HEK293 (cell line): ENCODE measurements at regions not wholly inside any gene's neighbourhood (a gene's known extent, or its start where the extent isn't known, plus 50 kb on each side); places are given as distances from the start of the nearest gene placed in this dataset.

Experiments
- CTCF ChIA-PET: fragments of 350-600 bp; formaldehyde crosslinking; extraction: SDS; loops from one replicate; lab custom pipeline; 2021; ENCODE audit warnings: antibody characterized with exemption; lab: Yijun Ruan, JAX
- POLR2A ChIA-PET: fragments of 300-600 bp; formaldehyde crosslinking; extraction: SDS; loops from one replicate; lab custom pipeline; 2020; ENCODE audit warnings: antibody characterized with exemption, inconsistent platforms; lab: Yijun Ruan, JAX
- H3K27ac ChIP-seq: fragments of 200-500 bp; sonication (Bioruptor generic); 2 replicates; pipeline ENCODE4 v1.5.1; 2014; ENCODE audit warnings: low read depth, low read length, control low read depth, inconsistent platforms; ENCODE audit errors: extremely low read depth
- H3K36me3 ChIP-seq, 2 experiments: fragments of 200-500 bp in 1 of 2; sonication (Bioruptor generic) in 1 of 2; 1 replicate in 1 of 2; 2 replicates in 1 of 2; pipeline ENCODE4 v1.5.1; 2014 to 2017; ENCODE audit warnings: inconsistent platforms in 2 of 2, low read length in 2 of 2; ENCODE audit not compliant: control insufficient read depth in 2 of 2, insufficient read depth in 1 of 2
- H3K4me1 ChIP-seq: fragments of 200-500 bp; sonication (Bioruptor generic); 2 replicates; pipeline ENCODE4 v1.5.1; 2014; ENCODE audit warnings: mild to moderate bottlenecking, low read length, inconsistent platforms; ENCODE audit not compliant: control insufficient read depth, insufficient read depth
- H3K4me3 ChIP-seq: 2 replicates; pipeline ENCODE4 v1.5.1; 2011; ENCODE audit warnings: low read depth, mild to moderate bottlenecking, control low read depth, low read length, moderate library complexity
- H3K9me3 ChIP-seq: fragments of 200-500 bp; sonication (Bioruptor generic); 2 replicates; pipeline ENCODE4 v1.5.1; 2014; ENCODE audit warnings: low read depth, low read length, inconsistent platforms; ENCODE audit not compliant: control insufficient read depth, insufficient read depth
- BCL11B ChIP-seq: fragments of 450-650 bp; formaldehyde crosslinking; IDR thresholded peaks from 2 replicates; pipeline ENCODE4 v1.5.1; 2016; ENCODE audit warnings: low read depth, missing biosample characterization, missing genetic modification characterization
- INSM2 ChIP-seq: fragments of 450-650 bp; formaldehyde crosslinking; IDR thresholded peaks from 2 replicates; pipeline ENCODE4 v1.5.1; 2016; ENCODE audit warnings: missing biosample characterization, missing genetic modification characterization
- KLF9 ChIP-seq: fragments of 450-650 bp; formaldehyde crosslinking; IDR thresholded peaks from 2 replicates; pipeline ENCODE4 v1.5.1; 2016; ENCODE audit warnings: missing biosample characterization, missing genetic modification characterization, low read depth
- PBX3 ChIP-seq: sonication (generic); formaldehyde crosslinking; IDR thresholded peaks from 2 replicates; pipeline ENCODE4 v1.8.1; 2022; ENCODE audit warnings: mild to moderate bottlenecking, moderate library complexity, missing genetic modification reagents
- PRDM1 ChIP-seq: fragments of 450-650 bp; formaldehyde crosslinking; IDR thresholded peaks from 2 replicates; pipeline ENCODE4; 2016; ENCODE audit warnings: missing biosample characterization, missing genetic modification characterization
- TSHZ1 ChIP-seq: fragments of 450-650 bp; formaldehyde crosslinking; IDR thresholded peaks from 2 replicates; pipeline ENCODE4 v1.5.1; 2016; ENCODE audit warnings: missing biosample characterization, missing genetic modification characterization, borderline replicate concordance
- YY2 ChIP-seq: fragments of 450-650 bp; formaldehyde crosslinking; IDR thresholded peaks from 2 replicates; pipeline ENCODE4 v1.5.1; 2016; ENCODE audit warnings: missing biosample characterization, missing genetic modification characterization
- ZNF132 ChIP-seq: fragments of 450-650 bp; formaldehyde crosslinking; IDR thresholded peaks from 2 replicates; pipeline ENCODE4 v1.5.1; 2017; ENCODE audit warnings: missing biosample characterization, missing genetic modification characterization, borderline replicate concordance
- ZNF155 ChIP-seq: fragments of 450-650 bp; formaldehyde crosslinking; IDR thresholded peaks from 2 replicates; pipeline ENCODE4 v1.5.1; 2016; ENCODE audit warnings: missing biosample characterization, missing genetic modification characterization
- ZNF214 ChIP-seq: fragments of 450-650 bp; formaldehyde crosslinking; IDR thresholded peaks from 2 replicates; pipeline ENCODE4 v1.5.1; 2017; ENCODE audit warnings: missing biosample characterization, mild to moderate bottlenecking, missing genetic modification characterization, borderline replicate concordance
- ZNF266 ChIP-seq: fragments of 450-650 bp; formaldehyde crosslinking; IDR thresholded peaks from 2 replicates; pipeline ENCODE4 v1.5.1; 2016; ENCODE audit warnings: missing biosample characterization, missing genetic modification characterization, low read depth
- ZNF292 ChIP-seq: fragments of 450-650 bp; formaldehyde crosslinking; IDR thresholded peaks from 2 replicates; pipeline ENCODE4 v1.5.1; 2016; ENCODE audit warnings: low read depth, missing biosample characterization, missing genetic modification characterization, borderline replicate concordance
- ZNF311 ChIP-seq: fragments of 450-650 bp; formaldehyde crosslinking; IDR thresholded peaks from 2 replicates; pipeline ENCODE4 v1.5.1; 2017; ENCODE audit warnings: missing biosample characterization, missing genetic modification characterization, borderline replicate concordance
- ZNF335 ChIP-seq: fragments of 450-650 bp; formaldehyde crosslinking; conservative IDR thresholded peaks from 2 replicates; pipeline ENCODE4 v1.5.1; 2016; ENCODE audit warnings: missing biosample characterization, missing genetic modification characterization
- ZNF518A ChIP-seq: fragments of 450-650 bp; formaldehyde crosslinking; conservative IDR thresholded peaks from 2 replicates; pipeline ENCODE4 v1.5.1; 2016; ENCODE audit warnings: low read depth, missing biosample characterization, missing genetic modification characterization
- ZNF596 ChIP-seq: fragments of 450-650 bp; IDR thresholded peaks from 2 replicates; pipeline ENCODE4 v1.5.0; 2018; ENCODE audit warnings: missing biosample characterization, mild to moderate bottlenecking, missing genetic modification characterization, moderate library complexity
- ZNF664 ChIP-seq: fragments of 450-650 bp; formaldehyde crosslinking; IDR thresholded peaks from 2 replicates; pipeline ENCODE4 v1.5.1; 2016; ENCODE audit warnings: missing biosample characterization, missing genetic modification characterization
- ZNF701 ChIP-seq: fragments of 450-650 bp; formaldehyde crosslinking; IDR thresholded peaks from 2 replicates; pipeline ENCODE4 v1.5.1; 2016; ENCODE audit warnings: missing biosample characterization, missing genetic modification characterization
- ZNF747 ChIP-seq: fragments of 450-650 bp; formaldehyde crosslinking; IDR thresholded peaks from 2 replicates; pipeline ENCODE4 v1.5.1; 2016; ENCODE audit warnings: missing biosample characterization, missing genetic modification characterization
- ZNF76 ChIP-seq: fragments of 450-650 bp; formaldehyde crosslinking; IDR thresholded peaks from 2 replicates; pipeline ENCODE4; 2016; ENCODE audit warnings: low read depth, missing biosample characterization, missing genetic modification characterization, borderline replicate concordance
- ZSCAN18 ChIP-seq: fragments of 450-650 bp; formaldehyde crosslinking; IDR thresholded peaks from 2 replicates; pipeline ENCODE4 v1.5.1; 2016; ENCODE audit warnings: missing biosample characterization, missing genetic modification characterization
- ZSCAN5A ChIP-seq: fragments of 450-650 bp; formaldehyde crosslinking; IDR thresholded peaks from 2 replicates; pipeline ENCODE4 v1.5.1; 2016; ENCODE audit warnings: missing biosample characterization, missing genetic modification characterization

- no peak for TF ChIP-seq BCL11B (tag by site-specific recombination)
- no peak for TF ChIP-seq TSHZ1 (tag by site-specific recombination)
- no peak for TF ChIP-seq ZNF292
- no peak for TF ChIP-seq PBX3 (CRISPR knock-in tag)
- no peak for TF ChIP-seq ZNF76 (tag by site-specific recombination)
- TF ChIP-seq, all 188 proteins: peak for 0
These were observed 925.0 kb downstream of the GBE1 start (continued) for GRCh38 chr3:80836395-80836794.

GRCh38 chr3:80807577-80807976, 953.9 kb downstream of the GBE1 start:
- H3K9me3 ChIP-seq = no peaks in the 10 kb centered on the region
- ChIA-PET POLR2A (no interaction called here), CTCF (no interaction called here)
- no peaks in the 10 kb centered on the region for H3K4me1 ChIP-seq
- H3K4me3 ChIP-seq = no peak overlapping the region
- TF ChIP-seq ZNF747 (no peak), ZNF132 (tag by site-specific recombination) (no peak), KLF9 (tag by site-specific recombination) (no peak), ZSCAN5A (tag by site-specific recombination) (no peak), ZNF518A (tag by site-specific recombination) (no peak), ZSCAN18 (no peak), INSM2 (no peak), ZNF596 (tag by site-specific recombination) (no peak), ZNF311 (tag by site-specific recombination) (no peak), YY2 (tag by site-specific recombination) (no peak), ZNF664 (tag by site-specific recombination) (no peak), ZNF266 (tag by site-specific recombination) (no peak), ZNF155 (tag by site-specific recombination) (no peak), ZNF701 (no peak), PRDM1 (no peak), ZNF335 (tag by site-specific recombination) (no peak), ZNF214 (tag by site-specific recombination) (no peak)
- H3K36me3 ChIP-seq = no peaks in the 10 kb centered on the region
- no peak overlapping the region for H3K27ac ChIP-seq
